ENCODE measurements at regions not wholly inside any gene's neighbourhood (a gene's known extent, or its start where the extent isn't known, plus 50 kb on each side); places are given as distances from the start of the nearest gene placed in this dataset.
"Not testable (repeated sequence)": the region's sequence is repeated elsewhere in the genome, so short reads cannot be mapped to it uniquely, and the experiment has no call there.

GRCh38 chr5:109992264-109992915 lies 302.7 kb downstream of the MAN2A1 start:
- DNase-seq: no peak

- DNase-seq: no peak
Observed at GRCh38 chr5:109994135-109994534, 304.4 kb downstream of the MAN2A1 start.

- no peak for DNase-seq
Observed at GRCh38 chr5:109996246-109996645, 306.5 kb downstream of the MAN2A1 start.

GRCh38 chr5:109997161-109997560 lies 307.4 kb downstream of the MAN2A1 start:
- no peak for DNase-seq

GRCh38 chr5:109998208-109998607 lies 308.5 kb downstream of the MAN2A1 start:
- DNase-seq: no peak

GRCh38 chr5:109998726-109999125 lies 309.0 kb downstream of the MAN2A1 start:
- DNase-seq: no peak

- no peak for DNase-seq
Observed at GRCh38 chr5:110001648-110002047, 311.9 kb downstream of the MAN2A1 start.

GRCh38 chr5:110002652-110003051 lies 312.9 kb downstream of the MAN2A1 start:
- no peak for DNase-seq

GRCh38 chr5:110005907-110006562 lies 316.3 kb downstream of the MAN2A1 start:
- DNase-seq: not testable (repeated sequence)

GRCh38 chr5:110007101-110007500 lies 317.4 kb downstream of the MAN2A1 start:
- no peak for DNase-seq

GRCh38 chr5:110008131-110008530 lies 318.4 kb downstream of the MAN2A1 start:
- DNase-seq: no peak

- DNase-seq: no peak
Observed at GRCh38 chr5:110012145-110012544, 322.4 kb downstream of the MAN2A1 start.

- no peak for DNase-seq
Observed at GRCh38 chr5:110013017-110013416, 323.3 kb downstream of the MAN2A1 start.

- no peak for DNase-seq
Observed at GRCh38 chr5:110017854-110018253, 328.1 kb downstream of the MAN2A1 start.

GRCh38 chr5:110018509-110018908 lies 328.8 kb downstream of the MAN2A1 start:
- DNase-seq: no peak

GRCh38 chr5:110019119-110019518 lies 329.4 kb downstream of the MAN2A1 start:
- DNase-seq: no peak

GRCh38 chr5:110019780-110020179 lies 330.1 kb downstream of the MAN2A1 start:
- DNase-seq: no peak

GRCh38 chr5:110021251-110021650 lies 331.5 kb downstream of the MAN2A1 start:
- no peak for DNase-seq

GRCh38 chr5:110025160-110025559 lies 335.4 kb downstream of the MAN2A1 start:
- DNase-seq: no peak

- no peak for DNase-seq
Observed at GRCh38 chr5:110027527-110028322, 338.0 kb downstream of the MAN2A1 start.

GRCh38 chr5:110031402-110032140 lies 341.8 kb downstream of the MAN2A1 start:
- no peak for DNase-seq

GRCh38 chr5:110032376-110032775 lies 342.6 kb downstream of the MAN2A1 start:
- DNase-seq: no peak

- DNase-seq: no peak
Observed at GRCh38 chr5:110034056-110034600, 344.4 kb downstream of the MAN2A1 start.
